GM12892 (cell line): ENCODE measurements at regions not wholly inside any gene's neighbourhood (a gene's known extent, or its start where the extent isn't known, plus 50 kb on each side); places are given as distances from the start of the nearest gene placed in this dataset.

ENCODE experiments used
- POLR2A ChIP-seq: IDR thresholded peaks from 2 replicates; pipeline ENCODE4 v1.6.1; 2011; ENCODE audit warnings: low read depth, low read length, control low read depth
- POLR2AphosphoS5 ChIP-seq: IDR thresholded peaks from 2 replicates; pipeline ENCODE4 v1.6.1; 2011; ENCODE audit warnings: low read depth, low read length, control low read depth
- TAF1 ChIP-seq: IDR thresholded peaks from 2 replicates; pipeline ENCODE4 v1.6.1; 2011; ENCODE audit warnings: low read depth, mild to moderate bottlenecking, control low read depth, low read length, borderline replicate concordance

GRCh38 chr4:125111323-125111722 is 203.4 kb upstream of the FAT4 start:
- TF ChIP-seq POLR2AphosphoS5 (no peak), POLR2A (no peak), TAF1 (no peak)
